ENCODE measurements at regions not wholly inside any gene's neighbourhood (a gene's known extent, or its start where the extent isn't known, plus 50 kb on each side); places are given as distances from the start of the nearest gene placed in this dataset.
"Not testable (repeated sequence)": the region's sequence is repeated elsewhere in the genome, so short reads cannot be mapped to it uniquely, and the experiment has no call there.

- ATAC-seq, result no peak
- no peak for TF ChIP-seq ZFP3 (CRISPR knock-in tag; IDR thresholded peaks at IDR 0.05)
- TF ChIP-seq RARB (CRISPR knock-in tag; IDR thresholded peaks at IDR 0.05), result no peak
- no peak for TF ChIP-seq TCF4 (CRISPR knock-in tag; IDR thresholded peaks at IDR 0.05; ENCODE audit: borderline replicate concordance)
- TF ChIP-seq ZC3H10 (CRISPR knock-in tag; IDR thresholded peaks at IDR 0.05), result no peak
- no peak for TF ChIP-seq BACH2 (CRISPR knock-in tag; IDR thresholded peaks at IDR 0.05; ENCODE audit: borderline replicate concordance)
- no peak for TF ChIP-seq PATZ1 (CRISPR knock-in tag; IDR thresholded peaks at IDR 0.05; ENCODE audit: borderline replicate concordance)
- no peak for TF ChIP-seq CSRNP3 (CRISPR knock-in tag; IDR thresholded peaks at IDR 0.05)
- no peak for TF ChIP-seq ZNF565 (CRISPR knock-in tag; conservative IDR thresholded peaks at IDR 0.05; ENCODE audit: low read depth)
- TF ChIP-seq ARNTL (CRISPR knock-in tag; IDR thresholded peaks at IDR 0.05; ENCODE audit: borderline replicate concordance, low read depth), result no peak
- no peak for TF ChIP-seq TSHZ2 (CRISPR knock-in tag; IDR thresholded peaks at IDR 0.05)
- TF ChIP-seq ZNF70 (CRISPR knock-in tag; IDR thresholded peaks at IDR 0.05), result no peak
- no peak for TF ChIP-seq TOX (CRISPR knock-in tag; IDR thresholded peaks at IDR 0.05; ENCODE audit: borderline replicate concordance)
- no peak for TF ChIP-seq ZFP30 (CRISPR knock-in tag; IDR thresholded peaks at IDR 0.05)
- no peak for TF ChIP-seq ESRRG (CRISPR knock-in tag; IDR thresholded peaks at IDR 0.05)
- no peak for TF ChIP-seq PPARA (CRISPR knock-in tag; IDR thresholded peaks at IDR 0.05; ENCODE audit: borderline replicate concordance)
- TF ChIP-seq CREB5 (CRISPR knock-in tag; IDR thresholded peaks at IDR 0.05; ENCODE audit: low read depth), result no peak
- no peak for TF ChIP-seq GLIS3 (CRISPR knock-in tag; IDR thresholded peaks at IDR 0.05)
- no peak for TF ChIP-seq POU6F1 (CRISPR knock-in tag; IDR thresholded peaks at IDR 0.05; ENCODE audit: borderline replicate concordance, low read depth)
- no peak for TF ChIP-seq CSDC2 (CRISPR knock-in tag; IDR thresholded peaks at IDR 0.05)
These were observed 178.9 kb downstream of the RTP5 start for GRCh38 chr2:242048479-242048878.

GRCh38 chr2:242049492-242049891, 180.0 kb downstream of the RTP5 start:
- not testable (repeated sequence) for ATAC-seq

- no peak for ATAC-seq
- no peak for TF ChIP-seq TOX (CRISPR knock-in tag; IDR thresholded peaks at IDR 0.05; ENCODE audit: borderline replicate concordance)
- TF ChIP-seq ZNF565 (CRISPR knock-in tag; conservative IDR thresholded peaks at IDR 0.05; ENCODE audit: low read depth), result no peak
- no peak for TF ChIP-seq ISL1 (CRISPR knock-in tag; IDR thresholded peaks at IDR 0.05)
- TF ChIP-seq POU6F1 (CRISPR knock-in tag; IDR thresholded peaks at IDR 0.05; ENCODE audit: borderline replicate concordance, low read depth), result no peak
- no peak for TF ChIP-seq SNAI2 (CRISPR knock-in tag; IDR thresholded peaks at IDR 0.05)
- no peak for TF ChIP-seq BACH2 (CRISPR knock-in tag; IDR thresholded peaks at IDR 0.05; ENCODE audit: borderline replicate concordance)
- no peak for TF ChIP-seq ZNF8 (CRISPR knock-in tag; IDR thresholded peaks at IDR 0.05)
- no peak for TF ChIP-seq TSHZ2 (CRISPR knock-in tag; IDR thresholded peaks at IDR 0.05)
- no peak for TF ChIP-seq GLIS3 (CRISPR knock-in tag; IDR thresholded peaks at IDR 0.05)
- no peak for TF ChIP-seq ZNF70 (CRISPR knock-in tag; IDR thresholded peaks at IDR 0.05)
- TF ChIP-seq ESRRG (CRISPR knock-in tag; IDR thresholded peaks at IDR 0.05), result no peak
- no peak for TF ChIP-seq ZC3H10 (CRISPR knock-in tag; IDR thresholded peaks at IDR 0.05)
- no peak for TF ChIP-seq OSR1 (CRISPR knock-in tag; IDR thresholded peaks at IDR 0.05)
- TF ChIP-seq CSDC2 (CRISPR knock-in tag; IDR thresholded peaks at IDR 0.05), result no peak
- TF ChIP-seq RARB (CRISPR knock-in tag; IDR thresholded peaks at IDR 0.05), result no peak
- TF ChIP-seq CREB5 (CRISPR knock-in tag; IDR thresholded peaks at IDR 0.05; ENCODE audit: low read depth), result no peak
These were observed 181.9 kb downstream of the RTP5 start for GRCh38 chr2:242051463-242051862.

Data from SK-N-SH treated with all-trans-retinoic acid at 6 μM for 48 hours (cell line).